SK-N-SH (cell line): ENCODE measurements at regions not wholly inside any gene's neighbourhood (a gene's known extent, or its start where the extent isn't known, plus 50 kb on each side); places are given as distances from the start of the nearest gene placed in this dataset.

Source experiments
- CTCF ChIA-PET: fragments of 300-600, 350-600 bp; formaldehyde crosslinking; extraction: SDS; loops from one replicate; lab custom pipeline; 2021; lab: Yijun Ruan, JAX
- POLR2A ChIA-PET: fragments of 350-600 bp; sonication (Branson Sonifier 250); formaldehyde crosslinking; extraction: SDS; loops from one replicate; lab custom pipeline; 2020; ENCODE audit warnings: antibody characterized with exemption, inconsistent platforms; lab: Yijun Ruan, JAX
- DNase-seq: peaks from one replicate; pipeline ENCODE4 v3.0.0; 2012
- H2AFZ ChIP-seq: fragments of 200-600 bp; sonication (generic); 2 replicates; pipeline ENCODE4 v1.8.1; 2016; ENCODE audit warnings: antibody characterized with exemption, mild to moderate bottlenecking, low read depth
- H3F3A ChIP-seq: fragments of 200-600 bp; sonication (generic); replicated peaks from 2 replicates; pipeline ENCODE3; 2016; ENCODE audit warnings: antibody characterized with exemption, mild to moderate bottlenecking; ENCODE audit not compliant: insufficient read depth
- H3K27ac ChIP-seq, 2 experiments: fragments of 200-500 bp in 1 of 2; fragments of 200-600 bp in 1 of 2; sonication (Bioruptor generic) in 1 of 2; sonication (generic), shearing (Covaris generic) in 1 of 2; 2 replicates each; pipeline versions ENCODE4 v1.5.1 to v1.6.1; 2014 to 2016; ENCODE audit warnings: low read depth in 2 of 2, inconsistent platforms in 1 of 2, low read length in 1 of 2, mild to moderate bottlenecking in 1 of 2, mixed read lengths in 1 of 2
- H3K27me3 ChIP-seq: fragments of 200-600 bp; sonication (generic), shearing (Covaris generic); 2 replicates; pipeline ENCODE4 v1.6.1; 2016; ENCODE audit warnings: mixed run types; ENCODE audit not compliant: insufficient read depth
- H3K36me3 ChIP-seq, 2 experiments: fragments of 200-500 bp in 1 of 2; fragments of 200-600 bp in 1 of 2; sonication (Bioruptor generic) in 1 of 2; sonication (generic) in 1 of 2; replicated peaks in 1 of 2; 2 replicates each; pipeline versions ENCODE3 to v1.5.1; 2014 to 2016; ENCODE audit warnings: low read length in 1 of 2, mild to moderate bottlenecking in 1 of 2; ENCODE audit not compliant: insufficient read depth in 2 of 2, control insufficient read depth in 1 of 2
- H3K4me1 ChIP-seq, 2 experiments: fragments of 200-500 bp in 1 of 2; fragments of 200-600 bp in 1 of 2; sonication (Bioruptor generic) in 1 of 2; sonication (generic), shearing (Covaris generic) in 1 of 2; 2 replicates each; pipeline versions ENCODE4 v1.5.1 to v1.6.1; 2014 to 2016; ENCODE audit warnings: low read depth in 1 of 2, low read length in 1 of 2, mixed run types in 1 of 2; ENCODE audit not compliant: insufficient read depth in 2 of 2, control insufficient read depth in 1 of 2
- H3K4me2 ChIP-seq: fragments of 200-600 bp; sonication (generic), shearing (Covaris generic); 2 replicates; pipeline ENCODE4 v1.6.1; 2017; ENCODE audit warnings: mixed run types
- H3K4me3 ChIP-seq, 2 experiments: fragments of 200-500 bp in 1 of 2; fragments of 200-600 bp in 1 of 2; sonication (Bioruptor generic) in 1 of 2; sonication (generic), shearing (Covaris generic) in 1 of 2; 2 replicates each; pipeline versions ENCODE4 v1.5.1 to v1.8.1; 2014 to 2016; ENCODE audit warnings: low read depth in 2 of 2, inconsistent platforms in 1 of 2, low read length in 1 of 2, mild to moderate bottlenecking in 1 of 2, mixed read lengths in 1 of 2, moderate library complexity in 1 of 2
- H3K79me2 ChIP-seq: fragments of 200-600 bp; sonication (generic); 2 replicates; pipeline ENCODE4 v1.8.1; 2017; ENCODE audit warnings: mild to moderate bottlenecking; ENCODE audit not compliant: insufficient read depth
- H3K9ac ChIP-seq: fragments of 200-600 bp; sonication (generic); 2 replicates; pipeline ENCODE4 v1.6.1; 2017; ENCODE audit warnings: mixed run types
- H3K9me2 ChIP-seq: fragments of 200-600 bp; sonication (generic); 2 replicates; pipeline ENCODE4 v1.6.1; 2017; ENCODE audit warnings: mixed run types
- H3K9me3 ChIP-seq: fragments of 200-600 bp; sonication (generic); 2 replicates; pipeline ENCODE4 v1.6.1; 2017; ENCODE audit warnings: mixed run types, mild to moderate bottlenecking, moderate library complexity
- H4K20me1 ChIP-seq: fragments of 200-600 bp; sonication (generic); 2 replicates; pipeline ENCODE4 v1.6.1; 2017; ENCODE audit warnings: mild to moderate bottlenecking, mixed run types; ENCODE audit not compliant: insufficient read depth
- EP300 ChIP-seq, 2 experiments: IDR thresholded peaks; 2 replicates each; pipeline versions ENCODE4 v1.4.0 to v1.6.1; 2012; ENCODE audit warnings: borderline replicate concordance in 1 of 2, low read depth in 1 of 2, low read length in 1 of 2
- FOSL2 ChIP-seq: IDR thresholded peaks from 2 replicates; pipeline ENCODE4 v1.4.0; 2012; ENCODE audit warnings: low read depth, mild to moderate bottlenecking, moderate library complexity, borderline replicate concordance
- JUND ChIP-seq: IDR thresholded peaks from 2 replicates; pipeline ENCODE4 v1.4.0; 2012
- NRF1 ChIP-seq: IDR thresholded peaks from 2 replicates; pipeline ENCODE4 v1.6.1; 2012; ENCODE audit warnings: low read depth, mild to moderate bottlenecking, low read length
- RAD21 ChIP-seq: IDR thresholded peaks from 2 replicates; pipeline ENCODE4 v1.6.1; 2012; ENCODE audit warnings: mild to moderate bottlenecking, low read length
- RFX5 ChIP-seq: IDR thresholded peaks from 2 replicates; pipeline ENCODE4 v1.6.1; 2012; ENCODE audit warnings: mild to moderate bottlenecking, improper control_type of control experiment, low read length
- SMC3 ChIP-seq: IDR thresholded peaks from 2 replicates; pipeline ENCODE4 v1.6.1; 2012; ENCODE audit warnings: low read depth, low read length, improper control_type of control experiment
- WGBS: methylation state at CpG from one replicate; pipeline ENCODE4 v1.1.6; 2017; ENCODE audit warnings: low lambda C conversion rate; 5-methylcytosine and 5-hydroxymethylcytosine counted together
- small RNA-seq, 7 experiments: library from RNA; depleted of rRNA; stranded (forward); fragments of <200 nt; gene quantifications; one replicate each; pipeline ENCODE3, GENCODE V24; 2012
- TF ChIP-seq, protein P1 (sequence below): IDR thresholded peaks from 2 replicates; pipeline ENCODE4 v1.4.0; 2012; ENCODE audit warnings: low read depth, borderline replicate concordance
- TF ChIP-seq, protein P2 (sequence below): IDR thresholded peaks from 2 replicates; pipeline ENCODE4 v1.4.0; 2012; ENCODE audit warnings: low read depth, borderline replicate concordance
- TF ChIP-seq, protein P3 (sequence below): fragments of 150-350 bp; IDR thresholded peaks from 2 replicates; pipeline ENCODE4 v1.6.1; 2017; ENCODE audit warnings: antibody characterized with exemption, low read length, low read depth, borderline replicate concordance

DNA sequence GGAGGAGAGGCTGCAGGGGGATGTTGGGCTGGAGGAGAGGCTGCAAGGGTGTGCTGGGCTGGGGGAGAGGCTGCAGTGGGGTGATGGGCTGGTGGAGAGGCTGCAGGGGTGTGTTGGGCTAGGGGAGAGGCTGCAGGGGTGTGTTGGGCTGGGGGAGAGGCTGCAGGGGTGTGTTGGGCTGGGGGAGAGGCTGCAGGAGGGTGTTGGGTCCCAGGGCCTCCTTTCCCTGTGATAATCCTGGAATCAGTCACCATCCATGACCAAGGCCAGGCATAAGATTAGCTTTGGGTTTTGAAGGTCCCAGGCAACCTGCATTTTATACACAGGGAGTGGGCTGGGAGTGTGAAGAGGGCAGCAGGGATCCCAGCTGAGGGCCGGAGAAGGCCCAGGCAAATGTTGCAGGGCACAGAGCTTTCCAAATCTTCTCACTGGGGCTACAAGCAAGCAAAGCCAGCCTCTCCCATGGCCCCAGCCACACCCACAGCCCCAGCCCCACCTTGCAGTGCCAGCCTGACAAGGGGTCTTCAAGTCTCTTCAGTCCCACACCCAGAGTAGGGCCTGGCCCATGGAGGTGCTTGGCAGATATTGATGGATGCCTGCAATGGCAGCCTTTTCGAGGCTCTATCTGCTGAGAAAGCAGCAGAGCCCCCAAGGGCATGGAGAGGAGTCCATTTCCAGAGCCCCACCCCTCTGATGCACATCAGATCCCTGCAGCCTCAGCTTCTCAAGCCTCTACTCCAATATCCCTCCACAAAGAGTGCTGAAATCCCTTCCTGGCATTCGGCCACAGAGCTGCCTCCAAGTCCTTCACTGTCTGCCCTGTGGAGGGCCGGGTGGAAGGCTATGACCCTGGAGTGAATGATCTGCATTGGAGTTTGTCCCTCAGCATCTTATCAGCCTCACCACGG lies 50.3 kb upstream of the GLI2 start:
- H3K4me2 ChIP-seq: no peak overlapping the region
- no peaks in the 10 kb centered on the region for H3K9me2 ChIP-seq
- no peaks in the 10 kb centered on the region for H3K36me3 ChIP-seq
- no peak overlapping the region for H3K27ac ChIP-seq
- no peak overlapping the region for H3K9ac ChIP-seq
- peaks cover 8% of the 10 kb centered on the region for H3F3A ChIP-seq
- WGBS: 52% methylated on average over 4 of the region's 5 CpGs
- TF ChIP-seq EP300 (IDR thresholded peaks at IDR 0.05; ENCODE audit: borderline replicate concordance in 1 of 2, low read depth in 1 of 2, low read length in 1 of 2) (no peak), RAD21 (no peak), FOSL2 (no peak), SMC3 (no peak), JUND (no peak), NRF1 (no peak), RFX5 (no peak)
- TF ChIP-seq, protein P1, sequence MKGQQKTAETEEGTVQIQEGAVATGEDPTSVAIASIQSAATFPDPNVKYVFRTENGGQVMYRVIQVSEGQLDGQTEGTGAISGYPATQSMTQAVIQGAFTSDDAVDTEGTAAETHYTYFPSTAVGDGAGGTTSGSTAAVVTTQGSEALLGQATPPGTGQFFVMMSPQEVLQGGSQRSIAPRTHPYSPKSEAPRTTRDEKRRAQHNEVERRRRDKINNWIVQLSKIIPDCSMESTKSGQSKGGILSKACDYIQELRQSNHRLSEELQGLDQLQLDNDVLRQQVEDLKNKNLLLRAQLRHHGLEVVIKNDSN: no peak
- TF ChIP-seq, protein P2, sequence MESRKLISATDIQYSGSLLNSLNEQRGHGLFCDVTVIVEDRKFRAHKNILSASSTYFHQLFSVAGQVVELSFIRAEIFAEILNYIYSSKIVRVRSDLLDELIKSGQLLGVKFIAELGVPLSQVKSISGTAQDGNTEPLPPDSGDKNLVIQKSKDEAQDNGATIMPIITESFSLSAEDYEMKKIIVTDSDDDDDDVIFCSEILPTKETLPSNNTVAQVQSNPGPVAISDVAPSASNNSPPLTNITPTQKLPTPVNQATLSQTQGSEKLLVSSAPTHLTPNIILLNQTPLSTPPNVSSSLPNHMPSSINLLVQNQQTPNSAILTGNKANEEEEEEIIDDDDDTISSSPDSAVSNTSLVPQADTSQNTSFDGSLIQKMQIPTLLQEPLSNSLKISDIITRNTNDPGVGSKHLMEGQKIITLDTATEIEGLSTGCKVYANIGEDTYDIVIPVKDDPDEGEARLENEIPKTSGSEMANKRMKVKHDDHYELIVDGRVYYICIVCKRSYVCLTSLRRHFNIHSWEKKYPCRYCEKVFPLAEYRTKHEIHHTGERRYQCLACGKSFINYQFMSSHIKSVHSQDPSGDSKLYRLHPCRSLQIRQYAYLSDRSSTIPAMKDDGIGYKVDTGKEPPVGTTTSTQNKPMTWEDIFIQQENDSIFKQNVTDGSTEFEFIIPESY: no peak
- TF ChIP-seq, protein P3, sequence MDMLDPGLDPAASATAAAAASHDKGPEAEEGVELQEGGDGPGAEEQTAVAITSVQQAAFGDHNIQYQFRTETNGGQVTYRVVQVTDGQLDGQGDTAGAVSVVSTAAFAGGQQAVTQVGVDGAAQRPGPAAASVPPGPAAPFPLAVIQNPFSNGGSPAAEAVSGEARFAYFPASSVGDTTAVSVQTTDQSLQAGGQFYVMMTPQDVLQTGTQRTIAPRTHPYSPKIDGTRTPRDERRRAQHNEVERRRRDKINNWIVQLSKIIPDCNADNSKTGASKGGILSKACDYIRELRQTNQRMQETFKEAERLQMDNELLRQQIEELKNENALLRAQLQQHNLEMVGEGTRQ: no peak
- no peak overlapping the region for H2AFZ ChIP-seq
- H3K4me1 ChIP-seq: peaks cover 0 to 3% of the 10 kb centered on the region in 2 experiments; a peak in 1 of 4 replicates
- CTCF ChIA-PET: interaction anchor here (0.6 to 11.7 kb wide), 5 partner anchors 11 to 394 kb away, joined by 3 to 167 read pairs (median 9); no protein-coding TSS in a partner anchor
- no peak overlapping the region for H3K4me3 ChIP-seq
- H3K27me3 ChIP-seq: peaks cover 6% of the 10 kb centered on the region; the same call in 1 of the 2 replicates
- no peaks in the 10 kb centered on the region for H4K20me1 ChIP-seq
- H3K9me3 ChIP-seq: no peaks in the 10 kb centered on the region
- H3K79me2 ChIP-seq: no peaks in the 10 kb centered on the region
- DNase-seq: no peak
- POLR2A ChIA-PET: no interaction called here

Small RNAs in the stretch of these regions (small RNA-seq; reads per million reads assigned to genes)
- 0 reads per million in 7 experiments for gene RF00019
